ENCODE measurements at regions not wholly inside any gene's neighbourhood (a gene's known extent, or its start where the extent isn't known, plus 50 kb on each side); places are given as distances from the start of the nearest gene placed in this dataset.
A peak's percentile ranks its signal among the peaks of the same experiment; 100 is the strongest.

DNA sequence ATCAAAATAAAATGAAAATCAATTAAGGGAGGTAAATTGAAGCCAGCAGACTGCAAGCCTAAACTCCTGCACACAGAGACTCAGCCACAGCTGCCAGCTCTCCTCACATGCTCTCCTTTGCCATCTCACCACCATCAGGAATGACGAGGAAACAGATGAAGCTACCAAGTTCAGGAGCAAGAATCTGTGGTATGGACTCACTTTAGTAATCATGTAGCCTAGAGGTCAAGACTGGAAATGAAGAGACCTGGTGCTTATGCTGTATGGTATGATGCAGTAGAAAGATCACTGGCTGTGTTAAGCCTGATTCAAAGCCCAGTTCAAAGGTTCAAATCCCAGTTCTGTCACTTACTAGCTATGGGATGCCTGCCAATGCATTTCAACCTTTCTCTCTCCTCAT lies 78.9 kb upstream of the CAMK1G start:
- no peaks in the 10 kb centered on the region for H3K36me3 ChIP-seq (ENCODE audit: low read depth)
- H3K27me3 ChIP-seq (replicated peaks; ENCODE audit: insufficient read depth): no peaks in the 10 kb centered on the region
- H4K20me1 ChIP-seq (ENCODE audit: insufficient read depth): no peaks in the 10 kb centered on the region
- no peak overlapping the region for H3K4me3 ChIP-seq
- no peaks in the 10 kb centered on the region for H3K9me3 ChIP-seq (ENCODE audit: low read depth)
- no peaks in the 10 kb centered on the region; the same call in 1 of the 2 replicates for H3K4me1 ChIP-seq (ENCODE audit: insufficient read depth)
- no peak for TF ChIP-seq EZH2phosphoT487 (IDR thresholded peaks at IDR 0.05; ENCODE audit: insufficient read depth, low read depth)
- TF ChIP-seq EZH2 (IDR thresholded peaks at IDR 0.05; ENCODE audit: insufficient read depth, poor library complexity, severe bottlenecking): no peak
- no peak overlapping the region for H3K4me2 ChIP-seq (ENCODE audit: unreplicated experiment)
- H3K9ac ChIP-seq: no peak overlapping the region
- in situ Hi-C loops (cut with MboI): no loop called here
- H3K79me2 ChIP-seq (ENCODE audit: insufficient read depth): no peaks in the 10 kb centered on the region
- no peak overlapping the region for H3K27ac ChIP-seq
- 9 to 16% methylated on average over 1 of the region's 1 CpG for WGBS, 2 experiments (ENCODE audit: low coverage in 1 of 2, low lambda C conversion rate in 2 of 2, missing lambda C conversion rate in 2 of 2)
- H3F3A ChIP-seq (ENCODE audit: insufficient read depth): no peaks in the 10 kb centered on the region
- H2AFZ ChIP-seq: no peak overlapping the region
- DNase-seq: no peak
- H3K9me2 ChIP-seq (ENCODE audit: insufficient read depth): no peaks in the 10 kb centered on the region

DNA sequence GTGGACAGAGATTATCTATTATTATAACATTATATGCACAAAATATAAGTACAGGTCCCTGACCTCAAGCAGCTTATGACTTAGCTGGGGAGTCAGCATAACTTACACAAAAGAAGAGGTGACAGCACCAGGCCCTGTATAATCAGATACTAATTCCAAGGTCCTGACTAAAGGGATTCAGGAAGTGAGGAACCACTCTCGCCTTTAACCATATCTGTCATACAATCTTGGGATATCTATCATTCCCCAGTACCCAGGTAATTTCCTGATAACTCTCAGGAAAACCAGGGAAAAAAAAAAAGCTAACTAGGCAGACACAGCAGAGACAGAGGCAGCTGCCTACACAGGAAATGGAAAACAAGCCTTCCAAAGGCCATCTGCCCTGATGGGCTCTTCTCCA lies 78.5 kb upstream of the CAMK1G start:
- TF ChIP-seq EZH2 (IDR thresholded peaks at IDR 0.05; ENCODE audit: insufficient read depth, poor library complexity, severe bottlenecking) (no peak), EZH2phosphoT487 (IDR thresholded peaks at IDR 0.05; ENCODE audit: insufficient read depth, low read depth) (no peak)
- H3K4me3 ChIP-seq: no peak overlapping the region
- H3F3A ChIP-seq (ENCODE audit: insufficient read depth): no peaks in the 10 kb centered on the region
- H3K79me2 ChIP-seq (ENCODE audit: insufficient read depth): no peaks in the 10 kb centered on the region
- DNase-seq: peak; percentile 39
- no peak overlapping the region for H3K4me2 ChIP-seq (ENCODE audit: unreplicated experiment)
- no peaks in the 10 kb centered on the region for H4K20me1 ChIP-seq (ENCODE audit: insufficient read depth)
- H3K9ac ChIP-seq: no peak overlapping the region
- in situ Hi-C loops (cut with MboI): no loop called here
- H3K27me3 ChIP-seq (replicated peaks; ENCODE audit: insufficient read depth): no peaks in the 10 kb centered on the region
- H3K27ac ChIP-seq: no peak overlapping the region
- no peaks in the 10 kb centered on the region; the same call in 1 of the 2 replicates for H3K4me1 ChIP-seq (ENCODE audit: insufficient read depth)
- 6 to 22% methylated on average over 1 of the region's 1 CpG for WGBS, 2 experiments (ENCODE audit: low coverage in 1 of 2, low lambda C conversion rate in 2 of 2, missing lambda C conversion rate in 2 of 2)
- no peaks in the 10 kb centered on the region for H3K36me3 ChIP-seq (ENCODE audit: low read depth)
- no peaks in the 10 kb centered on the region for H3K9me3 ChIP-seq (ENCODE audit: low read depth)
- H3K9me2 ChIP-seq (ENCODE audit: insufficient read depth): no peaks in the 10 kb centered on the region
- no peak overlapping the region for H2AFZ ChIP-seq

DNA sequence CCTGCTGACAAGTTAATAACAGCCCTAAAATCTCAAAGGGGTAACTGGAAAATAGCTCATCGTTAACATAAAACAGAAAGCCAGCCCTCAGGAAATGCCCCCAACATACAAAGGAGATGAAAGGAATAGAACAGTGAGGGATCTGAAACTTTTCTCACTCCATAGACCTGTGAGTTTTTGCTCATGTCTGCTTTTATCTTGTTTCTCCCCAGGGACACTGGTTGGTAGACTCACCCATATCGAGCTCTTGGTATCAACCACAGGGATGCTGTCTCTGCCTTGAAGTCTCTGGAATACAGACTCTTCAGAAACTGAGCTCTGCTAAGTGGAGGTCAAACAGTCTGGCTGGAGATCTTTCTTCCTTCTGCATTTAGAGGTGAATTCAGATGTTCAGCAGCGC lies 77.4 kb upstream of the CAMK1G start:
- no peak overlapping the region for H3K9ac ChIP-seq

DNA sequence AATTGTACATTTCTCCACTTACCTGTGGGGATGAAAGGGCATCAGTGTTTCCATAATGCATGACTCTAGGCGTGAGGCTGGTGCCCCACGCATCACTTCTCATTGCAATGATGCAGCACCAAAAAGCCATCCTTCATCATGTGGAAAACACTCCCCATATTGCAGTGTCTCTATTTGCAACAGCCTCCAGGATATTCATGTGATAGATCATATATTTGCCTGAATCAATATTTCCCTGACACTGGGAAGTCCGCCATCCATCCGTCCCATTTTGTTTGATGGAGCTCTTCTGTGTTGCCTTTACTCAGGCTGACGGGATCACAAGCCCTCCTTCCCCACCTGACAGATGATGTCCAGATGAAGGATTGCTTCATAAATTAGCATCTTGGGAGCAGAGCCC lies 74.5 kb upstream of the CAMK1G start:
- WGBS, 2 experiments (ENCODE audit: low coverage in 1 of 2, low lambda C conversion rate in 2 of 2, missing lambda C conversion rate in 2 of 2): 32 to 39% methylated on average over 5 of the region's 5 CpGs
- in situ Hi-C loops (cut with MboI): no loop called here

More for the DNA sequence above, 77.4 kb upstream of the CAMK1G start:
- H3F3A ChIP-seq (ENCODE audit: insufficient read depth): no peaks in the 10 kb centered on the region
- no peaks in the 10 kb centered on the region for H3K9me3 ChIP-seq (ENCODE audit: low read depth)
- no peak overlapping the region for H3K4me2 ChIP-seq (ENCODE audit: unreplicated experiment)
- H4K20me1 ChIP-seq (ENCODE audit: insufficient read depth): no peaks in the 10 kb centered on the region
- H3K27ac ChIP-seq: no peak overlapping the region
- H3K4me1 ChIP-seq (ENCODE audit: insufficient read depth): no peaks in the 10 kb centered on the region; the same call in 1 of the 2 replicates
- no peak overlapping the region for H3K4me3 ChIP-seq
- H3K9me2 ChIP-seq (ENCODE audit: insufficient read depth): no peaks in the 10 kb centered on the region
- 23 to 33% methylated on average over 3 of the region's 3 CpGs for WGBS, 2 experiments (ENCODE audit: low coverage in 1 of 2, low lambda C conversion rate in 2 of 2, missing lambda C conversion rate in 2 of 2)
- no peak overlapping the region for H2AFZ ChIP-seq
- H3K79me2 ChIP-seq (ENCODE audit: insufficient read depth): no peaks in the 10 kb centered on the region
- no peaks in the 10 kb centered on the region for H3K36me3 ChIP-seq (ENCODE audit: low read depth)
- no peak for DNase-seq
- H3K27me3 ChIP-seq (replicated peaks; ENCODE audit: insufficient read depth): no peaks in the 10 kb centered on the region
- in situ Hi-C loops (cut with MboI): no loop called here
- TF ChIP-seq EZH2 (IDR thresholded peaks at IDR 0.05; ENCODE audit: insufficient read depth, poor library complexity, severe bottlenecking) (no peak), EZH2phosphoT487 (IDR thresholded peaks at IDR 0.05; ENCODE audit: insufficient read depth, low read depth) (no peak)

DNA sequence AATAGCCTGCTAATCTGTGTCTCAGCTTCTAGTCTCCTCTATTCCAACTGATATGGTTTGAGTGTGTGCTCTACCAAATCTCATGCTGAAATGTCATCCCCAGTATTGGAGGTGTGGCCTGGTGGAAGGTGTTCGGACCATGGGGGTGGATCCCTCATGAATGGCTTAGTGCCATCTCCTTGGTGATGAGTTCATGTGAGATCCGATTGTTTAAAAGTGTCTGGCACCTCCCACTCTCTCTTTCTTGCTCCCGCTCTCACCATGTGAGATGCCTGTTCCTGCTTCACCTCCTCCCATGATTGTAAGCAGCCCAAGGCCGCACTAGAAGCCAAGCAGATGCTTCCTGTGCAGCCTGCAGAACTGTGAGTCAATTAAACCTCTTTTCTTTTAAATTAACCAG lies 73.5 kb upstream of the CAMK1G start:
- Histone ChIP-seq H3K9me2 (ENCODE audit: insufficient read depth) (no peaks in the 10 kb centered on the region), H3K4me3 (no peak overlapping the region), H2AFZ (no peak overlapping the region), H3K36me3 (ENCODE audit: low read depth) (no peaks in the 10 kb centered on the region), H3K4me2 (ENCODE audit: unreplicated experiment) (no peak overlapping the region), H3K27ac (no peak overlapping the region), H3K4me1 (ENCODE audit: insufficient read depth) (no peaks in the 10 kb centered on the region; the same call in 1 of the 2 replicates), H3K79me2 (ENCODE audit: insufficient read depth) (no peaks in the 10 kb centered on the region), H3K9ac (no peak overlapping the region), H4K20me1 (ENCODE audit: insufficient read depth) (no peaks in the 10 kb centered on the region), H3K27me3 (replicated peaks; ENCODE audit: insufficient read depth) (no peaks in the 10 kb centered on the region), H3K9me3 (ENCODE audit: low read depth) (no peaks in the 10 kb centered on the region), H3F3A (ENCODE audit: insufficient read depth) (no peaks in the 10 kb centered on the region)
- 75 to 77% methylated on average over 4 of the region's 4 CpGs for WGBS, 2 experiments (ENCODE audit: low coverage in 1 of 2, low lambda C conversion rate in 2 of 2, missing lambda C conversion rate in 2 of 2)
- no peak for DNase-seq
- no peak for TF ChIP-seq EZH2phosphoT487 (IDR thresholded peaks at IDR 0.05; ENCODE audit: insufficient read depth, low read depth)
- no peak for TF ChIP-seq EZH2 (IDR thresholded peaks at IDR 0.05; ENCODE audit: insufficient read depth, poor library complexity, severe bottlenecking)
- in situ Hi-C loops (cut with MboI): no loop called here

More for the DNA sequence above, 74.5 kb upstream of the CAMK1G start:
- Histone ChIP-seq H4K20me1 (ENCODE audit: insufficient read depth) (no peaks in the 10 kb centered on the region), H3K4me1 (ENCODE audit: insufficient read depth) (no peaks in the 10 kb centered on the region; the same call in 1 of the 2 replicates), H3K79me2 (ENCODE audit: insufficient read depth) (no peaks in the 10 kb centered on the region), H2AFZ (no peak overlapping the region), H3K27me3 (replicated peaks; ENCODE audit: insufficient read depth) (no peaks in the 10 kb centered on the region), H3K27ac (no peak overlapping the region), H3K9me3 (ENCODE audit: low read depth) (no peaks in the 10 kb centered on the region), H3K4me2 (ENCODE audit: unreplicated experiment) (no peak overlapping the region), H3K9ac (no peak overlapping the region), H3K9me2 (ENCODE audit: insufficient read depth) (no peaks in the 10 kb centered on the region), H3F3A (ENCODE audit: insufficient read depth) (no peaks in the 10 kb centered on the region), H3K36me3 (ENCODE audit: low read depth) (no peaks in the 10 kb centered on the region), H3K4me3 (no peak overlapping the region)
- no peak for DNase-seq
- TF ChIP-seq EZH2phosphoT487 (IDR thresholded peaks at IDR 0.05; ENCODE audit: insufficient read depth, low read depth): no peak
